ENCODE measurements at regions not wholly inside any gene's neighbourhood (a gene's known extent, or its start where the extent isn't known, plus 50 kb on each side); places are given as distances from the start of the nearest gene placed in this dataset.

DNA sequence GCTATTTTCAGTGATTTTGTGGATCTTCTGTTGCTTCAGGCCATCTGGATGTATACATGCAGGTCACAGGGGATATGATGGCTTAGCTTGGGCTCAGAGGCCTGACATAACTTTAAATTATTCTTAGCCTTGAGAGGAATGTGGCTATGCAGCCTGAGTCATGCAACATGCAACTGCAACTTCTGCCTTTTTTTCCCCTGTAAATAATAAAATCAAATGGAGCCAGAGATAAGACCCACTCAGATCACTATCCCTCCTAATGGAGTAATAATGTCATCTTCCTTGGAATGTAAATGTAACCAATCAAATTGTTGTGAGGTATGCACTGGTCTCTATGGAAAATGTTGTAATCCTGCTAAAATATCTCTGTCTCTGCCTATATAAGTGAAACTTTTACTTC is 54.9 kb downstream of the MAGEB17 start:
- Mint-ChIP-seq H3K4me3 (no peak overlapping the region), H3K9me3 (peaks cover 3% of the 10 kb centered on the region), H3K4me1 (ENCODE audit: low read depth) (no peaks in the 10 kb centered on the region), H3K36me3 (ENCODE audit: insufficient read depth) (no peaks in the 10 kb centered on the region), H3K27me3 (ENCODE audit: low read depth) (no peaks in the 10 kb centered on the region)
- ATAC-seq (no peak), DNase-seq (no peak)

DNA sequence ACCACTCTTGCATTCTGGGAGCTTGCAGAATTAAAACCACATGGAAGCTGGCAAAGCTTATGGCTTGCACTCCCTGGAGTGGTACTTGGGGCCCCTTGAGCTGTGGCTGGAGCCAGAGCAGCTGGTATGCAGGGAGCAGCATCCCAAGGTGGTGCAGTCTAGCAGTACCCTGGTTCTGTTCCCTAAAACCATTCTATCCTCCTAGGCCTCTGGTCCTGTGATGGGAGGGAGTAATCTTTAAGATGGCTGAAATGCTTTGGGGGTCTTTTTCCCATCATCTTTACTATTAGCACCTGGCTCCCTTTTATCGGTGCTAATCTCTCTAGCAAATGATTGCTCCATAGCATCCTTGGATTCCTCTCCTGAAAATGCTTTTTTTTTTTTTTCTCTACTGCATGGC is 56.1 kb downstream of the MAGEB17 start:
- ATAC-seq (no peak), DNase-seq (no peak)
- no peaks in the 10 kb centered on the region for H3K4me1 Mint-ChIP-seq (ENCODE audit: low read depth)
- peaks cover 3% of the 10 kb centered on the region for H3K9me3 Mint-ChIP-seq
- no peak overlapping the region for H3K4me3 Mint-ChIP-seq
- no peaks in the 10 kb centered on the region for H3K27me3 Mint-ChIP-seq (ENCODE audit: low read depth)
- no peaks in the 10 kb centered on the region for H3K36me3 Mint-ChIP-seq (ENCODE audit: insufficient read depth)

DNA sequence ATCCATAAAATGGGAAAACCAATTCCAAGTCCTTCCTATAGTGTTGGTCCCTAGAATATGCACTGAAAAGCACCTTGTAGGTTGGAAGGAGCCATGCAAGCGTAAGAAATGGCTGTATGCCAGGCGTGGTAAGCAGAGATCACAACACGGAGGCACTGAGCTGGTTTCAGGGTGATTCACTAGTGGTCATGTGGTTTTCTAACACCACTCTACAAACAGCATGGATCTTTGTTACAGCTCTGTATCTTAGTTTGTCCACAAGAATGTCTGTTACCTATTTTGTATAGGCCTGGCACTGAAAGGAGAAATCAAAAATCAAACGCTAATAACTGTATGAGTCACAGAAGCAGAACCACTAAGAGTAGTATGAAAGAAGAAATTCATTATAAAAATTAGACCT is 71.9 kb downstream of the MAGEB17 start:
- H3K36me3 Mint-ChIP-seq (ENCODE audit: insufficient read depth) = no peaks in the 10 kb centered on the region
- no peaks in the 10 kb centered on the region for H3K4me1 Mint-ChIP-seq (ENCODE audit: low read depth)
- H3K9me3 Mint-ChIP-seq = no peaks in the 10 kb centered on the region
- ATAC-seq (peak in 1 of 2 donors; percentile 48), DNase-seq (no peak)
- H3K27me3 Mint-ChIP-seq (ENCODE audit: low read depth) = peaks cover 5% of the 10 kb centered on the region
- no peak overlapping the region for H3K4me3 Mint-ChIP-seq

DNA sequence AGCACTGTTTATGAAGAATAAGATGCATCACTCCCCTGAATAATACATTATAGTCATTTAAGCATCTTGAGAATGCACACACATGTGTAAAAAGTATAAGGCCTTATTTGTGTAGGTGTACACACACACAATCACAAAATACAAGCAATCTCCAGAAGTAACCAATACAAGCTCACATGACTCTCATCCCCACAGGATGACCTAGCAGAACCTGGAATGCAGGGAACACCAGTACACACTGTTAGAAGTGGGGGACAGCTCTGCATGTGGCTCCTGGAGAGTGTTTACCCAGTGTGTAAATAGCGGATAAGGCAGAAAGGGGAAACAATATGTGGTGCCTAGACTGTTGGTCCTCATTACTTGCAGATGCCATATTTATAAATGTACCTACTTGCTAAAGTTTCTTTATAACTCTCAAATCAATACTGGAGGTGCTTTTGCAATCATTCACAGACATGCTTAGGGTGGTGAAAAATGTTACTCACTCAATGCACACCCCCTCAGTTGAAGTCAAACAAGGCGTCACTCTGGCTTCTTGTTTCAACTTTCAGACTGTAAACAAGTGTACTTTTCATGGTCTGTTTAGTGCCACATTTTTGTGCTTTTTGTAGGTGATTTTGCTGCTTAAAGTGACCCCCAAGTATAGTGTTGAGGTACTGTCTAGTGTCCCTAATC is 73.1 kb downstream of the MAGEB17 start:
- Mint-ChIP-seq H3K36me3 (ENCODE audit: insufficient read depth) (no peaks in the 10 kb centered on the region), H3K4me1 (ENCODE audit: low read depth) (no peaks in the 10 kb centered on the region), H3K27me3 (ENCODE audit: low read depth) (peaks cover 5% of the 10 kb centered on the region), H3K9me3 (no peaks in the 10 kb centered on the region), H3K4me3 (no peak overlapping the region)
- DNase-seq (no peak), ATAC-seq (no peak)

DNA sequence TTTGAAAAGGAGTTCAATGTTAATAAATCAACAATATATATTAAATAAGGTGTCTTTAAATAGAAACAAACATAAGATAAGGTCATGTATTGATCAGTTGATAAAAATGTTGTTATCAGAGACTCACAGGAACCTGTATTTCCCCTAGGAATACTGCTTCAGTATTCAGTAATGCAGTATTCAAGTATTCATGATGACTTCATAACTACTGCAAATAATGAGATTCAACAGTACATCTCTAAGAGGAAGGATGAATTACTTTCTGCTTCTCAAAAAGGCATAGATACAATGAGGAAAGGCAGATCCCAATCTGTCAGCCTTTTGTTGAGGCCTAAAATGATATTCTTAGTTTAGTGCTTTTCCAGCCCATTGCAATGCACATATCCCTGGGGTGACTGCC is 73.7 kb downstream of the MAGEB17 start:
- H3K4me1 Mint-ChIP-seq (ENCODE audit: low read depth) = no peaks in the 10 kb centered on the region
- DNase-seq (no peak), ATAC-seq (no peak)
- no peaks in the 10 kb centered on the region for H3K9me3 Mint-ChIP-seq
- H3K27me3 Mint-ChIP-seq (ENCODE audit: low read depth) = peaks cover 5% of the 10 kb centered on the region
- no peaks in the 10 kb centered on the region for H3K36me3 Mint-ChIP-seq (ENCODE audit: insufficient read depth)
- H3K4me3 Mint-ChIP-seq = no peak overlapping the region

DNA sequence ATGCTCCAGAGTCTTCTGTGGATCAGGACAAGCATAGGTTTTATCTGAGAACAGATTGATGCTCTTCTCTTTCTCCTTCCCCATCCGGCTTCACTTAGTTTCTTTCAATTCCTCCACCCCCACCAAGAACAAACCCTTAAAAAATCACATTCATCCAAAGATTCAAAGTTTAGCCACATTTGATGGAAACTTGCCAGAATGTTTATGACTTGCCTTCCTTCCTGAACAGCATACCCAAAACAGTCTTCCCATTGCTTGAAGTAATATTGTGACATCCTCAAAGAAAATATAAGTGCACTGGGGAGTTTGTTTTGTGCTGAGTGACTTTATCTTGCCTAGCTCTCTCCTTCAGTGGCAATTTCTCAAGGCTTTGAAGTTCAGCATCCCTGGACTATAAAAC is 83.0 kb downstream of the MAGEB17 start:
- DNase-seq = no peak
- no peaks in the 10 kb centered on the region for H3K4me1 Mint-ChIP-seq (ENCODE audit: low read depth)
- H3K27me3 Mint-ChIP-seq (ENCODE audit: low read depth) = no peaks in the 10 kb centered on the region
- no peaks in the 10 kb centered on the region for H3K36me3 Mint-ChIP-seq (ENCODE audit: insufficient read depth)
- no peaks in the 10 kb centered on the region for H3K9me3 Mint-ChIP-seq
- no peak overlapping the region for H3K4me3 Mint-ChIP-seq
- no peak for ATAC-seq

DNA sequence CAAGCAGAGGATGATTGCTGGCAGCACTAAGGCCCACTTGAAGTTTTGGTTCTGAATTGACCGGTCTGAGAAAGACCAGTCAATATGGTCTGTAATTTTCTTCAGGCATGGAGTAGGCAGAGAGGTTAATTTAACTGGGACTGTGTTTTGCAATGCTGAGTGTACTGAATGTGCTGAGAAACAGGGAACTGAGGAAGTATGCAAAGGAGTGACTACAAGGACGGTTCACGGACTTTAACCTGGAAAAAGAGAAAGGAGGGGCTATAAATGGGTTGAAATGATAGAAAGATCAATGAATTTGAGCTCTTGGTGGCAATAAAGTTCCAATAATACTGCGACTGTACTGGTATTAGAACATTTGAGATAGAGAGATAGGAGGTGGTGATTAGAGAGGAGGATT is 84.5 kb downstream of the MAGEB17 start:
- ATAC-seq = no peak
- DNase-seq = no peak
- Mint-ChIP-seq H3K9me3 (peaks cover 5% of the 10 kb centered on the region), H3K36me3 (ENCODE audit: insufficient read depth) (no peaks in the 10 kb centered on the region), H3K27me3 (ENCODE audit: low read depth) (no peaks in the 10 kb centered on the region), H3K4me1 (ENCODE audit: low read depth) (no peaks in the 10 kb centered on the region), H3K4me3 (no peak overlapping the region)

DNA sequence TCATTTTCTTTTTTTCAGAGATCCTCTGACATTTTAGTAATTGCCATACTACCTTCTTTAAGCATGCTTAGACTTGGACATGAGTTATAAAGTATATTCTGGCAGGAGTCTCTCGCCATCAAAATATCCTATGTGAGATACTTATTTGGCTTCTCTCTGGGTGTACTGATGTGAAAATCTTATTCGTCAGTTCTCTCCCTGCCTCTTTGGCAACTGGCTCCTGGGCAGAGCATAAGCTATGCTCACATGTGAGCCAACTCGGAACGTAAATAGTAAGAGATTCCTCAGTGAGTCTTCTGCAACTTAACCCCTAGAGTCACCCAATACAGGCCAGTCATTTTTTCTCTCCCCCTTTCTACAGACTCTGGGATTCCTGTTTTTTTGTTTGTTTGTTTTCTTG is 91.6 kb downstream of the MAGEB17 start:
- peaks cover 11% of the 10 kb centered on the region for H3K27me3 Mint-ChIP-seq (ENCODE audit: low read depth)
- no peak for DNase-seq
- H3K9me3 Mint-ChIP-seq = peaks cover 6% of the 10 kb centered on the region
- ATAC-seq = no peak
- no peaks in the 10 kb centered on the region for H3K36me3 Mint-ChIP-seq (ENCODE audit: insufficient read depth)
- no peak overlapping the region for H3K4me3 Mint-ChIP-seq
- no peaks in the 10 kb centered on the region for H3K4me1 Mint-ChIP-seq (ENCODE audit: low read depth)

DNA sequence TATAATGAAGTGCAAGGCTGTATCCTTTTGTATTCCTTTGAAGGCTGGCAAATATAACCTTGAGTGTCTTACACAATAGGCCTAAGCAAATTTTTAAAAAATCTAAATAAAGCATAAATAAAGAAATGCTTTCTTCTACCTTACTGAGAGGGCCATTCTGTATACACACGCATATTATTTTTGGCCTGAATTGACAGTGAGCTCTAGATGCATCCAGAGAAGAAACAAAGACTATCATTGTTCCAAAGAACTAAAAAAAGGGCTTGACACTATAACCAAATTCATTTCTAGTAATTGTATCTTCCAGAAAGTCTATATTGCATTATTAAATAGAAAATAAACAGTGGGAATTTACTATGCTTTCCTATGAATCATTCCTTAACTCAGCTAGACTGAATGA is 100.2 kb downstream of the MAGEB17 start:
- H3K27me3 Mint-ChIP-seq (ENCODE audit: low read depth) = no peaks in the 10 kb centered on the region

DNA sequence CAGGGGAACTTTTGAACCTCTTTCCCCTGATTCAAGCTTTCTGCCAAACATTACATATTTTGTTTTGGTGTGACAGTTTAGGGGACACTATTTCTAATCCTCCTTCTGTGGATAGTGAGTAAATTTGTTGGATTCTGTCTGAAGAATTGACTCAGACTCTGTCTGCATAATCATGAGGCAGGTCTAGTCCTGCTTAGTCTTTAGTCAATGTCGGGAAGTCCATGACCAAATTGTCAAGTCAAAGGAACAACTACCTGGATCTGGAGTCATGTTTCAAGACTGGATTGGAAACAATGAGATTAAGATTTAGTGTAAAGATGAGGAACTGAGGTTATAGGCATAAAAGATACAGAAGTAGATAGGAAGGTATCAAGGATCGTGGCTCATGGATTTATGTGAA is 100.9 kb downstream of the MAGEB17 start:
- DNase-seq (no peak), ATAC-seq (no peak)
- Mint-ChIP-seq H3K4me1 (ENCODE audit: low read depth) (no peaks in the 10 kb centered on the region), H3K4me3 (no peak overlapping the region), H3K9me3 (no peaks in the 10 kb centered on the region), H3K27me3 (ENCODE audit: low read depth) (no peaks in the 10 kb centered on the region), H3K36me3 (ENCODE audit: insufficient read depth) (no peaks in the 10 kb centered on the region)

More for the DNA sequence above, 100.2 kb downstream of the MAGEB17 start:
- DNase-seq (no peak), ATAC-seq (no peak)
- H3K4me1 Mint-ChIP-seq (ENCODE audit: low read depth) = no peaks in the 10 kb centered on the region
- H3K9me3 Mint-ChIP-seq = no peaks in the 10 kb centered on the region
- H3K4me3 Mint-ChIP-seq = no peak overlapping the region
- H3K36me3 Mint-ChIP-seq (ENCODE audit: insufficient read depth) = no peaks in the 10 kb centered on the region

DNA sequence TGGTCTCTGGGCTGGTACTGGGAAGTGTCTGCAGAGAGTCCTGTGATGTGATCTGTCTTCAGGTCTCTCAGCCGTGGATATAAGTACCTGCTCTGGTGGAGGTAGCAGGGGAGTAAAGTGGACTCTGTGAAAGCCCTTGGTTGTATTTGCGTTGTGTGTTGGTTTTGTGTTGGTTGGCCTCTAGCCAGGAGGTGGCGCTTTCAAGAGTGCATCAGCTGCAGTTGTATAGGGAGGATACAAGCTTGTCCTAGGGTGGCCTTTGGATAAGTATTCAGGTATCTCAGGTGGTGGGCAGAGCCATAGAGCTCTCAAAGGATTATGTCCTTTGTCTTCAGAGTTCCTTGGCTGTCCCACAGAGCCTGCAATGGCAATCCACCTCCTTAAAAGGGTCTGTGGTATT is 111.6 kb downstream of the MAGEB17 start:
- H3K4me1 Mint-ChIP-seq (ENCODE audit: low read depth) = no peaks in the 10 kb centered on the region
- no peaks in the 10 kb centered on the region for H3K9me3 Mint-ChIP-seq
- no peaks in the 10 kb centered on the region for H3K36me3 Mint-ChIP-seq (ENCODE audit: insufficient read depth)
- H3K4me3 Mint-ChIP-seq = no peak overlapping the region
- no peak for ATAC-seq
- no peak for DNase-seq
- H3K27me3 Mint-ChIP-seq (ENCODE audit: low read depth) = peaks cover 4% of the 10 kb centered on the region

DNA sequence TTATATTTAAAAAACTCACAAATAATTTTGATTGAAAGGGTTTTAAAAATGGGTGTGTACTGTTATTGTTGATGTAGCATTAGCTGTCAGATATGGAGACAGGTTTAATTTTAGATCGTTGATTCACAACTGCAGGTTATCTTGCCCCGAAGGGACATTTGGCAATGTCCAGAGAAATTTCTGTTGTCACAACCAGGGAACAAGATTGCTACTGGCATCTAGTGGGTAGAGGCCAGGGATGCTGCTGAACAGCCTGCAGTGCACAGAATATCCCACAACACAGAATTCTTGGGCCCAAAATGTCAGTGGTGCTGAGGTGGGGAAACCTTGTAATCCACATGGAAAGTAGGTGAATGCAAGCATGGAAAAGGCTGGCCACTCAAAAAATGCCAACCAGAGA is 114.9 kb downstream of the MAGEB17 start:
- peaks cover 4% of the 10 kb centered on the region for H3K27me3 Mint-ChIP-seq (ENCODE audit: low read depth)
- DNase-seq = no peak
- no peak overlapping the region for H3K4me3 Mint-ChIP-seq
- ATAC-seq = no peak
- no peaks in the 10 kb centered on the region for H3K4me1 Mint-ChIP-seq (ENCODE audit: low read depth)
- H3K9me3 Mint-ChIP-seq = no peaks in the 10 kb centered on the region
- no peaks in the 10 kb centered on the region for H3K36me3 Mint-ChIP-seq (ENCODE audit: insufficient read depth)

DNA sequence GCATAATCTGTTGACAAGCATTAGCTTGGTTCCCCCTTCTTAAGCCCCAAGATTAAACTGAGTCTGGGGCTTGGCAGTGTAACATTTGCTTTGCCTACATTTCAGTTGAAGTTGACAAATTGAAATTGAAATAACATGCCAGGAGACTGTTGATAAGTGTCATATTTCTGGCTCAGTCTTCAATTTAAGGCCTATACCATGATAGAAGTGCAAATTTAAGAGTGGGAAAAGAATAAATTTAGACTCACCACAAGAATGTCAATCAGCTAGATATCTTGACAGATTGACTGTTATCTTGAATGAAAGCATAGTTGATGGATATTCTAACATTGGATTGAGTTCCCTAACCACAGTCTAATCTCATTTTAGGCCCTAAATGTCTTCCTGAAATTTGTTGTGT is 117.6 kb downstream of the MAGEB17 start:
- Mint-ChIP-seq H3K9me3 (no peaks in the 10 kb centered on the region), H3K27me3 (ENCODE audit: low read depth) (peaks cover 2% of the 10 kb centered on the region), H3K4me3 (no peak overlapping the region), H3K36me3 (ENCODE audit: insufficient read depth) (no peaks in the 10 kb centered on the region), H3K4me1 (ENCODE audit: low read depth) (no peaks in the 10 kb centered on the region)
- no peak for ATAC-seq
- no peak for DNase-seq

DNA sequence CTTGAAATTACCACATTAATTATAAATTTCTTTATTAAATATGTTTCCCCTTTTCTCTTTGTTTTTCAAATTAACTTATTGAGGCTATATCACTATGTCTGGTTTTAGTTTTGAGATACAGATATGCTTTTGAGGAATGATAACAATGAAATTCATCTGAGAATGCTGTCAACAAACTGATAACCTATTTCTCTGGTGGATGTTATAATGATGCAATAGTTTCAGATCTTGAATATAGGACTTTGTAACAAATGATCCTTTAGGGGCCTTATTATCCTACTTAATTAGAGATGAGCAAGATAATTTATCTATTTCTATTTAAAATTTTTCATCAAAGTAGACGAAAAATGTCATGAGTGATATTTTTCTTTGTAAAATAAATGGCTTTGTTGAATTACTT is 123.7 kb downstream of the MAGEB17 start:
- no peaks in the 10 kb centered on the region for H3K36me3 Mint-ChIP-seq (ENCODE audit: insufficient read depth)
- peaks cover 7% of the 10 kb centered on the region for H3K27me3 Mint-ChIP-seq (ENCODE audit: low read depth)
- H3K4me3 Mint-ChIP-seq = no peak overlapping the region
- ATAC-seq (no peak), DNase-seq (no peak)
- no peaks in the 10 kb centered on the region for H3K4me1 Mint-ChIP-seq (ENCODE audit: low read depth)
- H3K9me3 Mint-ChIP-seq = no peaks in the 10 kb centered on the region

DNA sequence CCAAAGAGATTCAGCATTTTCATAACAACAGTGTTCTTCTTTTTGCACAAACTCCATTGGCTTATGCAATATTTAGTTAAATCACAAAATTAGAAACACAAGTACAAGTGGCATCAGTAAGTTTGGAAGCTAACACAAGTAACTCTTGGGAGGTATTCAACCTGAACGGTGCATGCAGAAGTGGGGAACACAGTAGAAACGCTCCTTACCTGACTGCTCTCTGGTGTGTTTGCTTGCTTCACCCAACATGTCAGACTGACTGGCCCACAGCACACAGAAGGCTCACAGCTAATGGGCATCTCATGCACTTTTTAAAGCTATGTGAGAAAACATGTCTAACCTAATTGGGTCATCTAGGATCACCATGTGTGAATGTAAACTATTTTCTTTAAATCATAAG is 133.6 kb downstream of the MAGEB17 start:
- H3K4me3 Mint-ChIP-seq = no peak overlapping the region
- H3K27me3 Mint-ChIP-seq (ENCODE audit: low read depth) = peaks cover 7% of the 10 kb centered on the region
- no peak for DNase-seq
- no peaks in the 10 kb centered on the region for H3K36me3 Mint-ChIP-seq (ENCODE audit: insufficient read depth)
- no peak for ATAC-seq
- H3K9me3 Mint-ChIP-seq = no peaks in the 10 kb centered on the region
- no peaks in the 10 kb centered on the region for H3K4me1 Mint-ChIP-seq (ENCODE audit: low read depth)

DNA sequence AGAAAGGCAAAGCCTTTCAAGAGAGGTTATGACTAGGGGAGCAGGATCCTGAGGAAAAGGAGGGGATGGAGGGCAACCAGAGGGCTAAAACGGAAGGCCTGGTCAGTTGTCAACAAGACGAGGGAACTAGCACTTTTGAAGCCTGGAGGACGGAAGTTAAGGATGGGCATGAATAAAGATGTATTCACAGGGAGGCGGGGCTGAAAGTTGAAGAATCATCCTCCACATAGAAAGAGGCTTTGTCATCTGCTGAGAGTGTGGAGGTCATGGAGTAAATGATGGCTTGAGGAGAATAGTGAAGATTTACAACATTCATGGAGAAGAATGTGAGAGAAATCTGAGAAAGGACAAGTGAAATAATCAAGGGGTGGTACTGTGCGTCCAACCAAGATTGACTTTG is 137.5 kb downstream of the MAGEB17 start:
- H3K27me3 Mint-ChIP-seq (ENCODE audit: low read depth) = peaks cover 2% of the 10 kb centered on the region
- no peaks in the 10 kb centered on the region for H3K36me3 Mint-ChIP-seq (ENCODE audit: insufficient read depth)
- H3K4me3 Mint-ChIP-seq = no peak overlapping the region
- no peaks in the 10 kb centered on the region for H3K9me3 Mint-ChIP-seq
- ATAC-seq (no peak), DNase-seq (no peak)
- H3K4me1 Mint-ChIP-seq (ENCODE audit: low read depth) = no peaks in the 10 kb centered on the region

All from activated T-cell treated with anti-CD3 and anti-CD28 coated beads, Interleukin-2, amount 50 U/mL, for 4 hours (primary cell).